ENCODE measurements at regions not wholly inside any gene's neighbourhood (a gene's known extent, or its start where the extent isn't known, plus 50 kb on each side); places are given as distances from the start of the nearest gene placed in this dataset.

GRCh38 chr21:41011951-41012366 lies 156.0 kb upstream of the BACE2 start:
- DNase-seq (ENCODE audit: extremely low read depth, low read depth), result no peak
- TF ChIP-seq, protein P1, sequence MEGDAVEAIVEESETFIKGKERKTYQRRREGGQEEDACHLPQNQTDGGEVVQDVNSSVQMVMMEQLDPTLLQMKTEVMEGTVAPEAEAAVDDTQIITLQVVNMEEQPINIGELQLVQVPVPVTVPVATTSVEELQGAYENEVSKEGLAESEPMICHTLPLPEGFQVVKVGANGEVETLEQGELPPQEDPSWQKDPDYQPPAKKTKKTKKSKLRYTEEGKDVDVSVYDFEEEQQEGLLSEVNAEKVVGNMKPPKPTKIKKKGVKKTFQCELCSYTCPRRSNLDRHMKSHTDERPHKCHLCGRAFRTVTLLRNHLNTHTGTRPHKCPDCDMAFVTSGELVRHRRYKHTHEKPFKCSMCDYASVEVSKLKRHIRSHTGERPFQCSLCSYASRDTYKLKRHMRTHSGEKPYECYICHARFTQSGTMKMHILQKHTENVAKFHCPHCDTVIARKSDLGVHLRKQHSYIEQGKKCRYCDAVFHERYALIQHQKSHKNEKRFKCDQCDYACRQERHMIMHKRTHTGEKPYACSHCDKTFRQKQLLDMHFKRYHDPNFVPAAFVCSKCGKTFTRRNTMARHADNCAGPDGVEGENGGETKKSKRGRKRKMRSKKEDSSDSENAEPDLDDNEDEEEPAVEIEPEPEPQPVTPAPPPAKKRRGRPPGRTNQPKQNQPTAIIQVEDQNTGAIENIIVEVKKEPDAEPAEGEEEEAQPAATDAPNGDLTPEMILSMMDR (IDR thresholded peaks at IDR 0.05; ENCODE audit: low read depth, low read length, missing control alignments), result no peak
- no peak overlapping the region for H3K4me3 ChIP-seq (replicated peaks; ENCODE audit: low read depth, low read length)

- DNase-seq (ENCODE audit: extremely low read depth, low read depth), result no peak
- TF ChIP-seq, protein P1 (IDR thresholded peaks at IDR 0.05; ENCODE audit: low read depth, low read length, missing control alignments), result no peak
- H3K4me3 ChIP-seq (replicated peaks; ENCODE audit: low read depth, low read length), result no peak overlapping the region
These were observed 155.5 kb upstream of the BACE2 start for GRCh38 chr21:41012425-41012824.

DNA sequence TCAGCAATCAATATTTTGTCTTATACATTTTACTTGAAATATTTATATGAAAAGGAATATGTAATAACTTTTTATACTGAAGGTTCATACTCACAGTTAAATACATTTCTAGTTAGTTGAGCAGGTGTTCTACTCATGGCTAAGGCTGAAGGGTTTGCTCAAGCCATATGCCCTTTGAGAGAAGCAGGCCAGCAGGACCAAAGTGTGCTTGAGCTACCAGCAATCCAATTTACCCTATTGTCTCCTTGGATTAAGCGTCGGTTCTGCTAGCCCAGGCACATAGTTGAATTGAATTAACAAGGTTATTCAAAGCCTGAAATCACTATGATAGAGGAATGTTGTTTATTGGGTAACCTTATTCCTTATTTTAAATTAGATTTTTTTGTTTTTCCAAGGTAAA lies 151.5 kb upstream of the BACE2 start:
- TF ChIP-seq, protein P1 (IDR thresholded peaks at IDR 0.05; ENCODE audit: low read depth, low read length, missing control alignments), result no peak
- DNase-seq (ENCODE audit: extremely low read depth, low read depth), result no peak
- no peak overlapping the region for H3K4me3 ChIP-seq (replicated peaks; ENCODE audit: low read depth, low read length)

DNA sequence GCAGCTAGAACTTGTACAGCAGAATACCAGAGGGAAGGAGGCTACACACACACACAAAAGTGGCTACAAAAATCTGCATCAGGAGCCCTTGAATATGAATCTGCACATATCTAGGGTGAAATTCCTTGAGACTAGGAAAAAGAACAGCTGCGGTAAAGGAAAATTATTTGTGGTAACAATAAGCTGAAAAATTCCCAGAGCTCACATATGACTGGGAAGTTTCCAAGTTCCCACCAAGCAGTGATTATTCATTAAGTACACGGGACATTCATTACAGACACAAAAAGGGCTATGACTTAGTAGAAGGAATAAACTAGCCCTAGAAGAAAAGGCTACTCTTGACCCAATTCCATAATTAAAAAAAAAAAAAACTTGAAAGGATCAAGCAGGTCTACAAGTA lies 149.5 kb upstream of the BACE2 start:
- H3K4me3 ChIP-seq (replicated peaks; ENCODE audit: low read depth, low read length), result no peak overlapping the region
- no peak for DNase-seq (ENCODE audit: extremely low read depth, low read depth)
- TF ChIP-seq, protein P1 (IDR thresholded peaks at IDR 0.05; ENCODE audit: low read depth, low read length, missing control alignments), result no peak

- no peak overlapping the region for H3K4me3 ChIP-seq (replicated peaks; ENCODE audit: low read depth, low read length)
- no peak for DNase-seq (ENCODE audit: extremely low read depth, low read depth)
- TF ChIP-seq, protein P1 (IDR thresholded peaks at IDR 0.05; ENCODE audit: low read depth, low read length, missing control alignments), result no peak
These were observed 144.0 kb upstream of the BACE2 start for GRCh38 chr21:41023936-41024335.

DNA sequence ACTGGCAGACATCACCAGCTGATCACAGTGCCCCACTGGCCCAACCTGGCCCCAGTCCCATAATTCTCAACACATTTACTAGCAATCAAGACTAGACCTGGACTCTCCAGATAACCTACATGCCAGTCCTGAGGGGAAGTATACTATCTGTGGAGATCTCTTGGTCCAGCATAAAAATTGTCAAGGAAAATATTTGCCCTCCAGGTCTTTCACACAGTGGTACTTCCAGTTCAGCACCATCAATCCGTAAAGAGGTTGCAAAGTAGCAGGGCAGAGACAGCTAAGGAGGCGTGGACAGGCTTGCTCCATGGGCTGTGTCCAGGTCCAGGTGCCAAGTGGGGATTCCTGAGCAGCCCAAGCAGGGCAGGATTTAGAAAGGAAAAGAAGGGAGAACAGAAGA lies 143.6 kb upstream of the BACE2 start:
- TF ChIP-seq, protein P1 (IDR thresholded peaks at IDR 0.05; ENCODE audit: low read depth, low read length, missing control alignments), result no peak

DNA sequence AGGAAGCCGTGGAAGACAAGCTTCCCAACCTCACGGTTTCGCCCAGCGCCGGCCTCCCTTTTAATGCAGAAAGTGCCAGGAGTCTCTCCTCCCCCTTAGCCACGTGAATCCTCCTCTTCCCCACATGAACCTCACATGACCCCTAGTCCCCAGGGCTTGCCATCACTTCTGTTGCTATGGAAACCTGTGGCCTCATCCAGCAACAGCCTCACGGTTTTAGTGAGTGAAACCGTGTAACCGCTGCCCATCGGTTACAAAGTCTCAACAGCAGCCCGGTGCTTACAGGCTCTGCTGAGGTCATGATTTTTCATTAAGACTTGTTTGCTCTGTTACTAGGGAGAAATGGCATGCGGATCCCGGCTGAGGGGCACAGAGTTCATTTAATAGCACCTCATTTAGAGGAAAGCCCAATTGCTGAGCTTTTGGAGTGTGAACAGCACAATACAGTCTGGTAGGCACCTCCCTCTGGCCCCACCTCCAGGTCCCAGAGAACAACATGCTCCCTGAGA lies 143.2 kb upstream of the BACE2 start:
- TF ChIP-seq, protein P1 (IDR thresholded peaks at IDR 0.05; ENCODE audit: low read depth, low read length, missing control alignments), result no peak
- DNase-seq (ENCODE audit: extremely low read depth, low read depth), result no peak
- no peak overlapping the region for H3K4me3 ChIP-seq (replicated peaks; ENCODE audit: low read depth, low read length)

More for the DNA sequence above, 143.6 kb upstream of the BACE2 start:
- no peak overlapping the region for H3K4me3 ChIP-seq (replicated peaks; ENCODE audit: low read depth, low read length)
- no peak for DNase-seq (ENCODE audit: extremely low read depth, low read depth)
